ENCODE measurements at regions not wholly inside any gene's neighbourhood (a gene's known extent, or its start where the extent isn't known, plus 50 kb on each side); places are given as distances from the start of the nearest gene placed in this dataset.
A peak's percentile ranks its signal among the peaks of the same experiment; 100 is the strongest.

- H3K4me3 ChIP-seq (ENCODE audit: low read depth, low read length): no peak overlapping the region
- TF ChIP-seq, protein P1, sequence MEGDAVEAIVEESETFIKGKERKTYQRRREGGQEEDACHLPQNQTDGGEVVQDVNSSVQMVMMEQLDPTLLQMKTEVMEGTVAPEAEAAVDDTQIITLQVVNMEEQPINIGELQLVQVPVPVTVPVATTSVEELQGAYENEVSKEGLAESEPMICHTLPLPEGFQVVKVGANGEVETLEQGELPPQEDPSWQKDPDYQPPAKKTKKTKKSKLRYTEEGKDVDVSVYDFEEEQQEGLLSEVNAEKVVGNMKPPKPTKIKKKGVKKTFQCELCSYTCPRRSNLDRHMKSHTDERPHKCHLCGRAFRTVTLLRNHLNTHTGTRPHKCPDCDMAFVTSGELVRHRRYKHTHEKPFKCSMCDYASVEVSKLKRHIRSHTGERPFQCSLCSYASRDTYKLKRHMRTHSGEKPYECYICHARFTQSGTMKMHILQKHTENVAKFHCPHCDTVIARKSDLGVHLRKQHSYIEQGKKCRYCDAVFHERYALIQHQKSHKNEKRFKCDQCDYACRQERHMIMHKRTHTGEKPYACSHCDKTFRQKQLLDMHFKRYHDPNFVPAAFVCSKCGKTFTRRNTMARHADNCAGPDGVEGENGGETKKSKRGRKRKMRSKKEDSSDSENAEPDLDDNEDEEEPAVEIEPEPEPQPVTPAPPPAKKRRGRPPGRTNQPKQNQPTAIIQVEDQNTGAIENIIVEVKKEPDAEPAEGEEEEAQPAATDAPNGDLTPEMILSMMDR (IDR thresholded peaks at IDR 0.05; ENCODE audit: insufficient read depth, low read length, missing control alignments): no peak
- no peak for DNase-seq (ENCODE audit: low read depth, low spot score)
- CTCF ChIA-PET: no interaction called here
- POLR2A ChIA-PET: no interaction called here
Observed at GRCh38 chr6:112649853-112650252, 302.7 kb downstream of the RFPL4B start.

DNA sequence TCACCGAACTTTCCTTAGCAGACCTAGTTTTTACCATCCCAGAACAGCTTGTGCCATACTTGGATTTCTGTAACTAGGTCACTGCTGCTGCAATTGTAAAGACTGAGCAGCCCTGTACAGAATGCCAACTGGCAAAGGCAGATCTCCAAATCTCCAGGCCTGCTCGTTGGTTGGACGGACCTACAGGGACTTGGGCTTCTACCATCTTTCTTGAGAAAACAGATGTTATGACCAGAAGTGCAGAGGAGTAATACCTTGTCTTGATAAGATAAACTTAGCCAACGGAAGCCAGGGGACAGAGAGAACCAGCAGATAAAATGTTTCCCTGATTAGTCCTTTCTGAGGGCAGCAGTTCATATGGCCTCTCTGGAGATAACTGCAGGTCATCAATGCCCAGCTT, 304.1 kb downstream of the RFPL4B start:
- POLR2A ChIA-PET: no interaction called here

GRCh38 chr6:112659912-112660311, 312.8 kb downstream of the RFPL4B start:
- ChIA-PET CTCF (no interaction called here), POLR2A (interaction anchor here (0.7 kb wide), 1 partner anchor 11 kb away, joined by 4 read pairs; no protein-coding TSS in a partner anchor)
- no peak overlapping the region for H3K4me3 ChIP-seq (ENCODE audit: low read depth, low read length)
- no peak for DNase-seq (ENCODE audit: low read depth, low spot score)
- TF ChIP-seq, protein P1 (IDR thresholded peaks at IDR 0.05; ENCODE audit: insufficient read depth, low read length, missing control alignments): no peak

More for the DNA sequence above, 304.1 kb downstream of the RFPL4B start:
- DNase-seq (ENCODE audit: low read depth, low spot score): no peak
- H3K4me3 ChIP-seq (ENCODE audit: low read depth, low read length): no peak overlapping the region
- TF ChIP-seq, protein P1 (IDR thresholded peaks at IDR 0.05; ENCODE audit: insufficient read depth, low read length, missing control alignments): no peak
- CTCF ChIA-PET: no interaction called here

GRCh38 chr6:112660626-112661025, 313.5 kb downstream of the RFPL4B start:
- no peak for DNase-seq (ENCODE audit: low read depth, low spot score)
- H3K4me3 ChIP-seq (ENCODE audit: low read depth, low read length): no peak overlapping the region
- ChIA-PET CTCF (no interaction called here), POLR2A (no interaction called here)
- TF ChIP-seq, protein P1 (IDR thresholded peaks at IDR 0.05; ENCODE audit: insufficient read depth, low read length, missing control alignments): no peak

- DNase-seq (ENCODE audit: low read depth, low spot score): no peak
- TF ChIP-seq, protein P1 (IDR thresholded peaks at IDR 0.05; ENCODE audit: insufficient read depth, low read length, missing control alignments): no peak
- no peak overlapping the region for H3K4me3 ChIP-seq (ENCODE audit: low read depth, low read length)
- ChIA-PET CTCF (interaction anchor here (1.3 kb wide), 1 partner anchor 15 kb away, joined by 3 read pairs; no protein-coding TSS in a partner anchor), POLR2A (no interaction called here)
Observed at GRCh38 chr6:112663698-112664097, 316.6 kb downstream of the RFPL4B start.

DNA sequence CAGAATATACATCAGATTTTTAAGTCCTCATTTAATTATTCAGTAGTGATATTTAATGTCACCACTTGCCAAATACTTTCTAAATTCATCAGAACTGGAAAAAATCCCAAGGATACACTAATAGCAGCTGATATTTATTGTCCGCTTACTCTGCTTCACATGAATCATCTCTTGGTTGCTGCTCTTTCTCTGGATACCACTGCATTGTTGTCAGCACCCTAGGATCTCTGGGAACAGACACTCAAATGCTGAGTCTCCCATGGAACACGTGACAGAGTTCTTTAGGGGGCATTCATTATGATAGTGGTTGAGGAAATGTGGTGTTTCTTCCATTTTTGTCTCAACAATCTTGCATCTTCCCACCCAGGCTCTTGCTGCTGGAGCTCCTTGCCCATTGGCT, 318.0 kb downstream of the RFPL4B start:
- ChIA-PET CTCF (interaction anchor here (1.3 kb wide), 1 partner anchor 14 kb away, joined by 3 read pairs; no protein-coding TSS in a partner anchor), POLR2A (interaction anchor here (0.6 kb wide), 1 partner anchor 24 kb away, joined by 3 read pairs; no protein-coding TSS in a partner anchor)
- DNase-seq (ENCODE audit: low read depth, low spot score): peak; percentile 40
- TF ChIP-seq, protein P1 (IDR thresholded peaks at IDR 0.05; ENCODE audit: insufficient read depth, low read length, missing control alignments): no peak
- no peak overlapping the region for H3K4me3 ChIP-seq (ENCODE audit: low read depth, low read length)
